PC-9 (cell line): ENCODE measurements at regions not wholly inside any gene's neighbourhood (a gene's known extent, or its start where the extent isn't known, plus 50 kb on each side); places are given as distances from the start of the nearest gene placed in this dataset.

ENCODE experiments used
- BruUV-seq: library from RNA; stranded (reverse); fragments of 400-500 nt; replicated peaks from 2 replicates; lab custom pipeline; 2021; lab: Mats Ljungman, UMichigan
- CTCF ChIA-PET: fragments of 300-600 bp; sonication (Branson Sonifier 250); formaldehyde crosslinking; loops from one replicate; lab custom pipeline; 2022; ENCODE audit warnings: antibody characterized with exemption; lab: Charles Lee
- POLR2A ChIA-PET: fragments of 300-600 bp; sonication (Branson Sonifier 250); formaldehyde crosslinking; loops from one replicate; lab custom pipeline; 2022; ENCODE audit warnings: antibody characterized with exemption; ENCODE audit not compliant: unreplicated experiment; lab: Charles Lee
- DNase-seq, 2 experiments: peaks; one replicate each; pipeline versions ENCODE4 v3.0.0 to v3.0.0-alpha.2; 2015 to 2022; ENCODE audit warnings: mixed read lengths in 1 of 2
- H2AFZ ChIP-seq: fragments of 200-600 bp; sonication (generic); 2 replicates; pipeline ENCODE4 v1.8.1; 2017; ENCODE audit warnings: antibody characterized with exemption
- H3F3A ChIP-seq: fragments of 200-600 bp; sonication (generic); 2 replicates; pipeline ENCODE4 v1.8.1; 2017; ENCODE audit warnings: antibody characterized with exemption, mild to moderate bottlenecking, low read depth; ENCODE audit not compliant: insufficient read depth
- H3K27ac ChIP-seq: fragments of 200-600 bp; sonication (generic); 2 replicates; pipeline ENCODE4 v1.6.1; 2016; ENCODE audit warnings: mixed run types
- H3K27me3 ChIP-seq: fragments of 200-600 bp; sonication (generic); 2 replicates; pipeline ENCODE4 v1.6.1; 2016; ENCODE audit warnings: low read depth, mixed run types; ENCODE audit not compliant: insufficient read depth
- H3K36me3 ChIP-seq: fragments of 200-600 bp; sonication (generic); 2 replicates; pipeline ENCODE4 v1.6.1; 2016; ENCODE audit warnings: low read depth, mixed run types
- H3K4me1 ChIP-seq: fragments of 200-600 bp; sonication (generic); replicated peaks from 2 replicates; pipeline ENCODE4 v1.6.1; 2016; ENCODE audit warnings: mixed run types; ENCODE audit not compliant: insufficient read depth
- H3K4me2 ChIP-seq: fragments of 200-600 bp; sonication (generic); 2 replicates; pipeline ENCODE4 v1.6.1; 2017; ENCODE audit warnings: mixed run types
- H3K4me3 ChIP-seq: fragments of 200-600 bp; sonication (generic); 2 replicates; pipeline ENCODE4 v1.6.1; 2016; ENCODE audit warnings: mixed run types
- H3K79me2 ChIP-seq: fragments of 200-600 bp; sonication (generic); 2 replicates; pipeline ENCODE4 v1.6.1; 2017; ENCODE audit warnings: low read depth, mixed run types
- H3K9me2 ChIP-seq: fragments of 200-600 bp; sonication (generic); 2 replicates; pipeline ENCODE4 v1.8.1; 2017; ENCODE audit warnings: mild to moderate bottlenecking; ENCODE audit not compliant: insufficient read depth
- H3K9me3 ChIP-seq: fragments of 200-600 bp; sonication (generic); 2 replicates; pipeline ENCODE4 v1.8.1; 2016; ENCODE audit warnings: low read depth; ENCODE audit not compliant: insufficient read depth
- H4K20me1 ChIP-seq: fragments of 200-600 bp; sonication (generic); 2 replicates; pipeline ENCODE4 v1.8.1; 2017; ENCODE audit not compliant: insufficient read depth
- EZH2 ChIP-seq: fragments of 200-600 bp; sonication (generic); IDR thresholded peaks from 2 replicates; pipeline ENCODE4 v1.8.0; 2017; ENCODE audit warnings: antibody characterized with exemption, low read depth
- intact Hi-C: fragments of 100-400 bp; cut with micrococcal nuclease; formaldehyde crosslinking; loops from one replicate; pipeline ENCODE4 v1.10.0; 2022; ENCODE audit not compliant: unreplicated experiment
- TF ChIP-seq, protein P1 (sequence below): fragments of 200-600 bp; sonication (generic); conservative IDR thresholded peaks from 2 replicates; pipeline ENCODE4 v1.6.1; 2017; ENCODE audit warnings: mixed run types, antibody characterized with exemption, mild to moderate bottlenecking, moderate library complexity

DNA sequence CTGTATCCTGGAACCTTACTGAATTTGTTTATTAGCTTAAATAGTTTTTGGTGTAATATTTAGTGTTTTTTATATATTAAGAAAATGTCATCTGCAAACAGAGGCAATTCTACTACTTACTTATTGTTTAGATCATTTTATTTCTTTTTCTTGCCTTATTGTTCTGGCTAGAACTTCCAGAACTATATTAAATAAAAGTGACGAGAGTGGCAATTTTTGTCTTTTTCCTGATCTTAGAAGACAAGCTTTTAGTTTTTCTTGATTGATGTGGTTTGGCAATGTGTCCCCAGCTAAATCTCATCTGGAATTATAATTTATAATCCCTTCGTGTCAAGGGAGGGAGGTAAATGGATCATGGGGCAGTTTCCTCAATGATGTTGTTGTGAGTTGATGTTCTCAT lies 857.8 kb downstream of the SLC6A15 start:
- Histone ChIP-seq H3K27me3 (no peaks in the 10 kb centered on the region), H3K4me3 (no peak overlapping the region), H3K9me3 (no peaks in the 10 kb centered on the region), H3F3A (no peaks in the 10 kb centered on the region), H3K36me3 (no peaks in the 10 kb centered on the region), H3K4me1 (no peaks in the 10 kb centered on the region), H2AFZ (no peak overlapping the region), H3K9me2 (no peaks in the 10 kb centered on the region), H3K79me2 (no peaks in the 10 kb centered on the region), H4K20me1 (no peaks in the 10 kb centered on the region), H3K4me2 (no peak overlapping the region), H3K27ac (no peak overlapping the region)
- DNase-seq: no peak
- POLR2A ChIA-PET: no interaction called here
- no peak for TF ChIP-seq EZH2
- CTCF ChIA-PET: no interaction called here
- BruUV-seq: no TSS peak
- intact Hi-C loops: no loop called here

DNA sequence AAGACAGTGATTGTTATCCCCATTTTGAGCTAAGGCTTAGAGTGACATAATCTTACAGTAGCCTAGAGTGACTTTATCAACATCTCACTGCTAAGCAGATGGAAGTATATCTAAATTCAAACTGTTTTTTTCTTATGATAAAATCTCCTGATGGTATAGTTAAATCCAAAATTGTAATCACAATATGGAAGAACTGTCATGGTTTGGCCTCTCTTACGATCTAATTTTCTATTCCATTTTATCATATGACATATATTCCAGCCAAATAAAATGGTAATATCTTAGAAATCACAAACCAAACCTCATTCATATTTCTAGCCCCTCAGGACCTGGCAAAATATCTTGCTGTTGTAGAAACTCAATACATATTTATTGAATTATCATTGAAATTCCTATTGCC lies 864.7 kb downstream of the SLC6A15 start:
- Histone ChIP-seq H4K20me1 (no peaks in the 10 kb centered on the region), H3K4me2 (no peak overlapping the region), H3K9me3 (no peaks in the 10 kb centered on the region), H3K79me2 (no peaks in the 10 kb centered on the region), H3F3A (no peaks in the 10 kb centered on the region), H3K4me3 (no peak overlapping the region), H3K36me3 (no peaks in the 10 kb centered on the region), H3K27ac (no peak overlapping the region), H3K4me1 (no peaks in the 10 kb centered on the region), H3K27me3 (no peaks in the 10 kb centered on the region), H3K9me2 (no peaks in the 10 kb centered on the region), H2AFZ (no peak overlapping the region)
- no peak for TF ChIP-seq EZH2
- TF ChIP-seq, protein P1, sequence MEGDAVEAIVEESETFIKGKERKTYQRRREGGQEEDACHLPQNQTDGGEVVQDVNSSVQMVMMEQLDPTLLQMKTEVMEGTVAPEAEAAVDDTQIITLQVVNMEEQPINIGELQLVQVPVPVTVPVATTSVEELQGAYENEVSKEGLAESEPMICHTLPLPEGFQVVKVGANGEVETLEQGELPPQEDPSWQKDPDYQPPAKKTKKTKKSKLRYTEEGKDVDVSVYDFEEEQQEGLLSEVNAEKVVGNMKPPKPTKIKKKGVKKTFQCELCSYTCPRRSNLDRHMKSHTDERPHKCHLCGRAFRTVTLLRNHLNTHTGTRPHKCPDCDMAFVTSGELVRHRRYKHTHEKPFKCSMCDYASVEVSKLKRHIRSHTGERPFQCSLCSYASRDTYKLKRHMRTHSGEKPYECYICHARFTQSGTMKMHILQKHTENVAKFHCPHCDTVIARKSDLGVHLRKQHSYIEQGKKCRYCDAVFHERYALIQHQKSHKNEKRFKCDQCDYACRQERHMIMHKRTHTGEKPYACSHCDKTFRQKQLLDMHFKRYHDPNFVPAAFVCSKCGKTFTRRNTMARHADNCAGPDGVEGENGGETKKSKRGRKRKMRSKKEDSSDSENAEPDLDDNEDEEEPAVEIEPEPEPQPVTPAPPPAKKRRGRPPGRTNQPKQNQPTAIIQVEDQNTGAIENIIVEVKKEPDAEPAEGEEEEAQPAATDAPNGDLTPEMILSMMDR: no peak
- BruUV-seq: no TSS peak
- CTCF ChIA-PET: no interaction called here
- intact Hi-C loops: no loop called here
- POLR2A ChIA-PET: no interaction called here
- no peak for DNase-seq

DNA sequence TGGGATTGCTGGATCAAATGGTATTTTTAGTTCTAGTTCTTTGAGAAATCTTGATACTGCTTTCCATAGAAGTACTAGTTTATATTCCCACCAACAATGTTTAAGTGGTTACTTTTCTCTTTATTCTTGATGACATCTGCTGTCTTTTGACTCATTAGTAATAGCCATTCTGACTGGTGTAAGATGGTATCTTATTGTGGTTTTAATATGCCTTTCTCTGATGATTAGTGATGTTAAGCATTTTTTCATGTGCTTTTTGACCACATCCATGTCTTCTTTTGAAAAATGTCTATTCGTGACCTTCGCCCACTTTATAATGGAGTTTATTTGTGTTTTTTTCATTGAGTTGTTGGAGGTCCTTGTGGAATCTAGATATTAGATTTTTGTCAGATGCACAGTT lies 865.7 kb downstream of the SLC6A15 start:
- Histone ChIP-seq H3K27me3 (no peaks in the 10 kb centered on the region), H3K4me2 (no peak overlapping the region), H3K27ac (no peak overlapping the region), H3K9me3 (no peaks in the 10 kb centered on the region), H3K36me3 (no peaks in the 10 kb centered on the region), H3K79me2 (no peaks in the 10 kb centered on the region), H2AFZ (no peak overlapping the region), H3K9me2 (no peaks in the 10 kb centered on the region), H4K20me1 (no peaks in the 10 kb centered on the region), H3K4me1 (no peaks in the 10 kb centered on the region), H3F3A (no peaks in the 10 kb centered on the region), H3K4me3 (no peak overlapping the region)
- TF ChIP-seq, protein P1: no peak
- no peak for TF ChIP-seq EZH2
- intact Hi-C loops: no loop called here
- no peak for DNase-seq
- ChIA-PET POLR2A (no interaction called here), CTCF (no interaction called here)
- no TSS peak for BruUV-seq

DNA sequence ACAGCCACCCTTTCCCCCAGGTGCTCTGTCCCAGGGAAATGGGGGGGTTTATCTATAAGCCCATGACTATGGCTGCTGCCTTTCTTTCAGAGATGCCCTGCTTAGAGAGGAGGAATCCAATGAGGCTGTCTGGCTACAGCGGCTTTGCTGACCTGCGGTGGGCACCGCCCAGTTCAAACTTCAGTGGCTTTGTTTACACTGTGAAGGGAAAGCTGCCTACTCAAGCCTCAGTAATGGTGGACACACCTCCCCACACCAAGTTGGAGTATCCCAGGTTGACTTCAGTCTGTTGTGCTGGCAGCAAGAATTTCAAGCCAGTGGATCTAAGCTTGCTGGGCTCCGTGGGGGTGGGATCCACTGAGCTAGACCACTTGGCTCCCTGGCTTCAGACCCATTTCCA lies 869.2 kb downstream of the SLC6A15 start:
- no TSS peak for BruUV-seq
- no peaks in the 10 kb centered on the region for H3K27me3 ChIP-seq
- no peaks in the 10 kb centered on the region for H4K20me1 ChIP-seq
- H3K79me2 ChIP-seq: no peaks in the 10 kb centered on the region
- no peaks in the 10 kb centered on the region for H3F3A ChIP-seq
- H3K4me3 ChIP-seq: no peak overlapping the region
- H3K9me2 ChIP-seq: no peaks in the 10 kb centered on the region
- H3K4me2 ChIP-seq: no peak overlapping the region
- H3K4me1 ChIP-seq: no peaks in the 10 kb centered on the region
- TF ChIP-seq, protein P1: no peak
- no peak for TF ChIP-seq EZH2
- no peaks in the 10 kb centered on the region for H3K36me3 ChIP-seq
- H2AFZ ChIP-seq: no peak overlapping the region
- intact Hi-C loops: no loop called here
- CTCF ChIA-PET: no interaction called here
- no peak overlapping the region for H3K27ac ChIP-seq
- POLR2A ChIA-PET: no interaction called here
- no peaks in the 10 kb centered on the region for H3K9me3 ChIP-seq
- no peak for DNase-seq
